SIG-M5 treated with dmso at 0.1 percent for 504 hours (cell line): ENCODE measurements at regions not wholly inside any gene's neighbourhood (a gene's known extent, or its start where the extent isn't known, plus 50 kb on each side); places are given as distances from the start of the nearest gene placed in this dataset.

Experiments
- DNase-seq: peaks from one replicate; lab custom pipeline; 2025; ENCODE audit not compliant: unreplicated experiment; lab: John Stamatoyannopoulos, UW

- DNase-seq = peak; percentile 18
Measured at GRCh38 chr5:54624805-54625568, 107.4 kb downstream of the SNX18 start.

DNA sequence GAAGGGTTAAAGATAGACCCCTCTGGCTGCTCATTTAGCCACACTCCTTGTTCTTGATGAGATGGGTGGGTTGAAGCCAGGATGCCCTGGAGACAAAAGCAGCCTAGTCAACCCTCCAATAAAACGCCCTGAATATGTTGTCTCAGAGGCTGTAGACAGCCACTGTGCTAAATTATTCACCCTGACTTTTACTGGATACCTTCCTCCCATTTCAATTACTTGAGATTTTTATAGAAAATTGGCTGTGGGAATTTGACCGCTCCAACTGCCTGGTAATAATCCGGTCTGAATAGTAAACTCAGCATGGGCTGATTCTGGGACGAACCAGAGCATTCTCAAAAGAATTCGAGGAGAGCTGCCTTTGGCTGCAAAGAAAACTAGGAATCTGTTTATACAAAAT lies 104.2 kb downstream of the SNX18 start:
- no peak for DNase-seq

DNA sequence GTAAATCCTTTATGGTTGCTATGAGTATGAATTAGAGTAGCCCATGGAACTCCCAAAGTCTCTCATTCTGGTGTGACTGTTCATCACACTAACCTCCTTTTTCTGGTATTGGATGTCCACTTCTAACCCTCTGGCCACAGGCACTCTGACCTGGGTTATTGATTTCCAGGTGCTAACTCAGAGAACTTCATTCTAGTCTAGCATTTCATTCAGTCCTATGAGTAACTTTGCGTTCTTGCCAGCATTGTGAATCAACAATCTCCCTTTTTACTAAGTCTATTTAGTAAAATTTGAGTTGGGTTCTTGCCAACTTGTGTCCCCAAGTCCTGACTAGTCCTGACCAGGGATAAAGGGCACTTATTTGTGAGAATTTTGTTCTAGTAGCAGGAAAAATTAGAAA lies 103.5 kb downstream of the SNX18 start:
- DNase-seq = no peak

GRCh38 chr5:54620141-54620933 lies 102.8 kb downstream of the SNX18 start:
- DNase-seq = peak; percentile 74

DNA sequence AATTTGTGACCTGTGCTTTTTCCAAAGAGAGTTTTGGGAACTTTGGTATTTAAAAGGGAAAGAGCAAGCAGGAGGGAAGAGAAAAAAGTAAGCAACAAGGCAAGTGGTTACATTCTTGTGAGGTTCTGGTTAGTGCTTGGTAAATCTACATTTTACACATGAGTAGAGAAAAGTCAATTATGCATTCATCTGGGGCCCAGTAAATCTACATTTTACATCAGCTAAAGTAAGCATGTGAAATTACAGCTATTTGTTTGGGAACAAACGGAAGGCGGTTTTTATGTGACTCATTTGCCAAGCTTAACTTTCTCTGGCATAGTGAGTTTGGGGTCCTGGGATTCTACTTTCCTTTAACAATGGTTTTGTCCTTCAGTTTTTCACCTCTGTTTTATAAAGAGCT lies 102.2 kb downstream of the SNX18 start:
- DNase-seq = no peak

DNA sequence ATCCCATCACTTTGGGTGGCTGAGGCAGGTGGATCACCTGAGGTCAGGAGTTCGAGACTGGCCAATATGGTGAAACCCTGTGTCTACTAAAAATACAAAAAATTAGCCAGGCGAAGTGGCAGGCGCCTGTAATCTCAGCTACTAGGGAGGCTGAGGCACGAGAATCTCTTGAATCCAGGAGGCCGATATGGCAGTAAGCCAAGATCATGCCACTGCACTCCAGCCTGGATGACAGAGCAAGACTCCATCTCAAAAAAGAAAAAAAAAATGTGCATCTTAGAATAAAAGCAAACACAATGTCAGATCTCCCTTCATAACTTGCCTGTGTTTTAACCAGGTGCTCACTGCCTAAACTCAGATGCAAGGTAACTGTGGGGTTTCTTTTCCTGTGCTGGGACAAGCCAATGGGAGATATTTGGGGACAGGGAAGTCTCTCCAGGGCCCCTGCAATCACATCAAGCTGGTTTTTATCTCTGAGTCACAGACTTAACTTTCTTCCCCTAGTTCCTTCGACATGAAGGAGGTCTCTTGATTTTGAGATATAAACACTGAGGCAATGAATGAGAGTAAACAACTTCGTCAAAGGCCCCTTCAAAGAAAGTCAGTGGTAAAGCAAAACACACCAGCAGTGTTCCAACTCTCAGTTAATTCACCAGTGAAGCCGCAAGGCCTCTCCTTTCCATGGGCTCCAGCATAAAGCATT lies 99.1 kb downstream of the SNX18 start:
- no peak for DNase-seq

GRCh38 chr5:54616031-54616430 lies 98.5 kb downstream of the SNX18 start:
- DNase-seq = peak; percentile 90

- no peak for DNase-seq
Measured at GRCh38 chr5:54615381-54615780, 97.8 kb downstream of the SNX18 start.

DNA sequence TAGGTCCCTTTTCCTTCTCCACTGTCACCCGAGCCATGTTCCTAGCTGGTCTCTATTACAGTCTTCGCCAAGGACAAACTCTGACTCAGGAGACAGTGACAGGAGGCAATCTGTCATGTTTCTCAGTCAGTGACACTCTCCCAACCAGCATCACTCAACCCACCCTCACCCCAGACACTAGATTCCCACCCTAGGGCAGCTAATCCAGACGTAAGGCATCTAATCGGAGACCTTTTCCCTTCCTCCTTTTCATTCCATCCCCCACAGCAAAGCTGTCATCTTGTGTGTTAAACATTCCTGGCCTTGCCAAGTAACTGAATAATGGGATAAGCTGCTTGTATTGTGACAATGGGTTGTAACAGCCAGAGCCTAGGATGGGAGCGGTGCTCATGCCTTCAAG lies 95.2 kb downstream of the SNX18 start:
- DNase-seq = no peak

GRCh38 chr5:54611290-54611951 lies 93.9 kb downstream of the SNX18 start:
- peak; percentile 31 for DNase-seq

GRCh38 chr5:54610197-54610944 lies 92.8 kb downstream of the SNX18 start:
- peak; percentile 94 for DNase-seq

- DNase-seq = peak; percentile 76
Measured at GRCh38 chr5:54608423-54609085, 91.0 kb downstream of the SNX18 start.

- DNase-seq = no peak
Measured at GRCh38 chr5:54607006-54607405, 89.4 kb downstream of the SNX18 start.

- DNase-seq = no peak
Measured at GRCh38 chr5:54603372-54603771, 85.8 kb downstream of the SNX18 start.

DNA sequence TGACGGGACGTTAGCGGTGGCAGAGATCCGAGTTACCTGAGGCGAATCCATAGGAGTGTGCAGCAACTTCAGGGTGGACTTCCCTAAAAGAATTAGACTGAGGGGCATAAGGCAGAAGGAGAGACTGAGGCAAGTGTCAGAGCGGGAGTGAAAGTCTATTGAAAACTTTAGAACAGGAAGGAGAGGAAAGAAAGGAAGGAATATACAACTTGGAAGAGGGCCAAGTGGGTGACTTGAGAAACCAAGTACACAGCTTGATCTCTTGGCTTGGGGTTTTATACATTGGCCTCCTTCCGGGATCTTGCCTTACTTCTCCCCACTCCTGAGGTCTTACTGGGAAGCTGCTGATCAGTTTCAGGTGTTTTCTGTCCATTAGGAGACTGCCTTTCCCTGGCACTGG lies 84.9 kb downstream of the SNX18 start:
- no peak for DNase-seq

- no peak for DNase-seq
Measured at GRCh38 chr5:54601411-54602230, 84.1 kb downstream of the SNX18 start.
